ENCODE measurements at regions not wholly inside any gene's neighbourhood (a gene's known extent, or its start where the extent isn't known, plus 50 kb on each side); places are given as distances from the start of the nearest gene placed in this dataset.
"Not testable (repeated sequence)": the region's sequence is repeated elsewhere in the genome, so short reads cannot be mapped to it uniquely, and the experiment has no call there.

GRCh38 chr2:53486185-53486899 lies 281.3 kb upstream of the CHAC2 start:
- not testable (repeated sequence) for DNase-seq

- no peak for DNase-seq
Measured at GRCh38 chr2:53485021-53485728, 282.4 kb upstream of the CHAC2 start.

- no peak for DNase-seq
Measured at GRCh38 chr2:53484531-53484930, 283.1 kb upstream of the CHAC2 start.

- no peak for DNase-seq
Measured at GRCh38 chr2:53477517-53477916, 290.1 kb upstream of the CHAC2 start.

- no peak for DNase-seq
Measured at GRCh38 chr2:53476834-53477233, 290.8 kb upstream of the CHAC2 start.

- no peak for DNase-seq
Measured at GRCh38 chr2:53475766-53476165, 291.8 kb upstream of the CHAC2 start.

GRCh38 chr2:53475321-53475720 lies 292.3 kb upstream of the CHAC2 start:
- no peak for DNase-seq

GRCh38 chr2:53474914-53475313 lies 292.7 kb upstream of the CHAC2 start:
- DNase-seq, result no peak

- DNase-seq, result no peak
Measured at GRCh38 chr2:53473775-53474311, 293.8 kb upstream of the CHAC2 start.

- DNase-seq, result peak; percentile 4
Measured at GRCh38 chr2:53473236-53473635, 294.4 kb upstream of the CHAC2 start.

- no peak for DNase-seq
Measured at GRCh38 chr2:53467467-53468180, 300.0 kb upstream of the CHAC2 start.

GRCh38 chr2:53463806-53464726 lies 303.5 kb upstream of the CHAC2 start:
- no peak for DNase-seq

- DNase-seq, result no peak
Measured at GRCh38 chr2:53460937-53461336, 306.7 kb upstream of the CHAC2 start.

GRCh38 chr2:53460347-53460746 lies 307.3 kb upstream of the CHAC2 start:
- DNase-seq, result no peak

GRCh38 chr2:53455094-53455493 lies 312.5 kb upstream of the CHAC2 start:
- no peak for DNase-seq

GRCh38 chr2:53452957-53453748 lies 314.5 kb upstream of the CHAC2 start:
- DNase-seq, result no peak

- DNase-seq, result no peak
Measured at GRCh38 chr2:53452400-53452799, 315.2 kb upstream of the CHAC2 start.

- no peak for DNase-seq
Measured at GRCh38 chr2:53450923-53451322, 316.7 kb upstream of the CHAC2 start.

- no peak for DNase-seq
Measured at GRCh38 chr2:53448591-53448990, 319.0 kb upstream of the CHAC2 start.

- no peak for DNase-seq
Measured at GRCh38 chr2:53448086-53448485, 319.5 kb upstream of the CHAC2 start.

- no peak for DNase-seq
Measured at GRCh38 chr2:53445383-53446070, 322.1 kb upstream of the CHAC2 start.

Data from hematopoietic multipotent progenitor cell treated with erythropoietin and hydrocortisone succinate and interleukin-3 and kit ligand, for 4 days (in vitro differentiated cells).